GM12878 (cell line): ENCODE measurements at regions not wholly inside any gene's neighbourhood (a gene's known extent, or its start where the extent isn't known, plus 50 kb on each side); places are given as distances from the start of the nearest gene placed in this dataset.

Source experiments
- ATF2 ChIP-seq: IDR thresholded peaks from 2 replicates; pipeline ENCODE4 v1.6.1; 2012; ENCODE audit warnings: low read length, inconsistent platforms
- CTCF ChIP-seq, 3 experiments: IDR thresholded peaks in 2 of 3; conservative IDR thresholded peaks in 1 of 3; 2 replicates each; pipeline ENCODE4 v1.5.1; 2011; ENCODE audit warnings: low read depth in 3 of 3, low read length in 3 of 3, mild to moderate bottlenecking in 3 of 3, control low read depth in 2 of 3, moderate library complexity in 2 of 3, inconsistent platforms in 1 of 3, mixed read lengths in 1 of 3; ENCODE audit not compliant: control insufficient read depth in 2 of 3, insufficient read depth in 1 of 3; ENCODE audit errors: extremely low read depth in 1 of 3
- E2F4 ChIP-seq: IDR thresholded peaks from 2 replicates; pipeline ENCODE4 v1.6.1; 2012; ENCODE audit warnings: low read depth, low read length, improper control_type of control experiment
- IRF3 ChIP-seq: fragments of 450-650 bp; IDR thresholded peaks from 2 replicates; pipeline ENCODE4 v1.6.1; 2014; ENCODE audit warnings: mild to moderate bottlenecking
- JUNB ChIP-seq: IDR thresholded peaks from 2 replicates; pipeline ENCODE4 v1.6.1; 2016; ENCODE audit warnings: antibody characterized with exemption, mild to moderate bottlenecking
- POU2F2 ChIP-seq: IDR thresholded peaks from 3 replicates; pipeline ENCODE4 v1.6.1; 2011; ENCODE audit warnings: low read depth, mild to moderate bottlenecking, low read length, borderline replicate concordance
- SIX5 ChIP-seq: IDR thresholded peaks from 2 replicates; pipeline ENCODE4 v1.6.1; 2011; ENCODE audit warnings: mild to moderate bottlenecking, low read depth, low read length, moderate library complexity; ENCODE audit not compliant: severe bottlenecking
- SMAD1 ChIP-seq: fragments of 450-650 bp; IDR thresholded peaks from 2 replicates; pipeline ENCODE4 v1.6.1; 2018; ENCODE audit warnings: mild to moderate bottlenecking, low read depth; ENCODE audit not compliant: partially characterized antibody
- TARDBP ChIP-seq: IDR thresholded peaks from 2 replicates; pipeline ENCODE4 v1.6.1; 2016; ENCODE audit warnings: borderline replicate concordance
- ZNF687 ChIP-seq: fragments of 450-650 bp; IDR thresholded peaks from 2 replicates; pipeline ENCODE4 v1.6.1; 2017; ENCODE audit warnings: mild to moderate bottlenecking, moderate library complexity

GRCh38 chr5:155839251-155840037 is 487.5 kb upstream of the SGCD start (continued):
- TF ChIP-seq IRF3 (no peak), E2F4 (no peak), JUNB (no peak), TARDBP (no peak), SIX5 (no peak), CTCF (IDR thresholded peaks at IDR 0.05 in 2 of 3, conservative IDR thresholded peaks at IDR 0.05 in 1 of 3; ENCODE audit: control insufficient read depth in 2 of 3, extremely low read depth in 1 of 3, insufficient read depth in 1 of 3, low read depth in 3 of 3, low read length in 3 of 3) (no peak), POU2F2 (no peak), ATF2 (no peak), ZNF687 (no peak), SMAD1 (no peak)
